ENCODE measurements at regions not wholly inside any gene's neighbourhood (a gene's known extent, or its start where the extent isn't known, plus 50 kb on each side); places are given as distances from the start of the nearest gene placed in this dataset.

DNA sequence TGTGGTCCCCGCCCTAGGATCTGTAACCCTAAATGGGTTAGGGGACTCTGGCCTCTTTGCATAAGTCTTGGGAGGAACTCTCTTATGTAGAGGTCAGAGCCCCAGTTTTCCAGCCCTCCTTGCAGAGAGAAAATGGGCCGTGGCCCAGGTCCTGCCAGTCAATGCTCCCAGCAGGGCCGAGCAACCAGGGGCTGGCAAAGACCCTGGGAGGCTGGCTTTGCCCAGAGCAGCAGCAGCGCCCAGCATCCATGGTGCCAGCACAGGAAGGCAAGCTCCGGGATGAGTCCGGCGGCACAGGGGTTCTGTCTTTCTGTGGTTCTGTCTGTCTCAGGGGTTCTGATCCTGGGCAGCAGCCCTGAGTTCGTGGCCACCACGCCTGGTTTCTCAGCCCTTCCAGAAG, 684.8 kb downstream of the BRD1 start:
- no peak for DNase-seq (ENCODE audit: low read depth in 2 of 2)

DNA sequence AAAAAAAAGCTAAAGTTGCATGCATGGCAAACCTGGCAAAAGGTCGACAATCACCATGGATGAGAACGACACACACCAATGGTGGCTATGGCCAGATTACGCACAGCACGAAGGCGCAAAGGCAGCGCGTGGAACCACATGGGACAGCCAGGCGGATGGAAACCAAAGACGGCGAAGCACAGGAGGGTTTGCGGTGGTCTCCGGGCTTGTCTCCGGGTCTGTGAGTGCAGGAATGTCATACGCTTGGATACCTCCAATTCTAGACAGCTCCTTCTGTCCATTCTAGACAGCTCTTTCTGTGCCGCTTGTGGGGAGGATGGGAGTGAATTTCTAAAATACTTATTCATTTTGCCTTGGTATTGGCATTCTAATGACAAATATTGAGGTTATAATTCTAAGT, 685.4 kb downstream of the BRD1 start:
- no peak for DNase-seq (ENCODE audit: low read depth in 2 of 2)

DNA sequence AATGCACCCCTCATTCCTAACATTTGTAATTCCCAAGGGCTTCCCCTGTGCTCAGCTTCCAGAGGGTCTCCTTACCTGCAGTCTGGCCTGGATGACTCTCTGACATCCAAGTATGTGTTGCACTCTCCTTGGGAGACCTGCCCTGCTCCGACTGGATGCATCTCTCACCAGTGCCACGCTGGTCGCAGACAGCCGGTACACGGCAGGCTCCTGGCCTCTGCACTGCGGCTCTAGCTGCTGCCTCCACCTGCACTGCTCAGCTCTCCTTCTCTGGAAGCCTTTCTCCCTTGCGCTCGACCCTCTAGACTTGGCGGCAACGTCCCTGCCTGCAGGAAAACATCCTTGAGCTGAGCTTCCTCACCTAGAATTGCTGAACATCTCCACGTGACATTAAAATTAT, 685.9 kb downstream of the BRD1 start:
- DNase-seq (ENCODE audit: low read depth in 2 of 2), result no peak

DNA sequence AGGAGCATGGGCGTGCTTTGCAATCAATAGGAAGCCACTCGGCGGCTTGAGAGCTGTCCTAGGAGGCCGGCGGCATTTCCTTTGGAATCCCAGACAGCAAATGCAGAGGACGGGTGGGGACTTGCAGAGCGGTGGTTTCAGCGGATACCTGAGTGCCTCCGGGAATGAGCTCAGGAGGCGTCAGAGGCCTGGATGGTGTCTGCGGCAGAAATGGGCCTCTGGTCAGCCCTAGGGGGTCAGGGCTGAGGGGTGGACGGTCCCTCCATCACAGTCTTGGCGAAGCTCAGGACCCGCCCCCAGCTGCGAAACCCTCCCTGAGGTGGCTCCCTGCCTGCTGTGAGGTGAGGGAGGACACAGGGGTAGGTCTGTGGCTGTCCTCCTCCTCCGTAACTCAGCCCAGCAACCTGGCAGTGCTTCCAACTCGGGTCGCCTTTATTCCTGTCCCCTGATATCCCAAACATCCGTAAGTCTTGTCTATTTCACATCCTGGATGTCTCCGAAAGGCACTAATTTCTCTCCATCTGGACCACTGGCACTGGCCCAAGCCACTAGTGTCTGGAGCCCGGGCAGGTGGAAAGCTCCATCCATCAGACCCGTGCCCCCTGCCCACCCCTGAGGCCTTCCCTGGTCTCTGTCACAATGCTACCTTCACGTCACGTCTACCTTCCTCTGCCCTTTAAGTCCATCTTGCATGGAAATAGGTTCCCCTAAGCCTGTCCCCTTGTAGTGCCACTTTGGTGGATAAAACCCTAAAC, 686.6 kb downstream of the BRD1 start:
- DNase-seq (ENCODE audit: low read depth in 2 of 2), result no peak

DNA sequence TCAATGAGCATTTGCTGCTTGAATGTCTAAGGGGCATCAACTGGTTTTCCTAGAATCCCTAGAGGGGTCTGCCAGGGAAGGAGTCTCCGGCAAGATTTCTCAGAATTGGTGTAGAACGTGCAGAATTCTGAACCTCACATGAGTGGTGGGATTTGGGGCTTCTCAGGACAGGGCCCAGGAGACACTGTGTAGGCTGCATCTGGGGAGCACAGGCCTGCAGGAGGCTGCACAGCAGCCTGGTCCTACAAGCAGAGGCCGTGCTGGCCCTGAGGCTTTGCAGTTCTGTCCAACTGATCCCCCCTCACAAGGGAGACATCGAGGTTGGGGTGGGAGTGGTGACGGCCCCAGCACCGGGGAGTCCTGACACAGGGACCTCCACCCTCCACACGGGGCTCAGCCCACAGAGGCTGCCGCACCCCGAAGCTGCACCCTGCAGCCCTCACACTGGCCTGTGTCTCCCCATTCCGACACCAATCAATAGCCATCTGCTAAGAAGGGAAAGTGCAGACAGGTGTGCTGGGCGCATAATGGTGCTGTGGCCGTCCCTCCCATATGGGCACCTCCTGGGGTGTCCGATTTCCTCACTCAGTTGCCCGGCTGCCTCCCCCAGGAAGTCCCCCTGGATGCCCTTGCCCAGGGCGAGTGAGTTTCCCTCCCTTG, 688.1 kb downstream of the BRD1 start:
- DNase-seq (ENCODE audit: low read depth in 2 of 2), result no peak

DNA sequence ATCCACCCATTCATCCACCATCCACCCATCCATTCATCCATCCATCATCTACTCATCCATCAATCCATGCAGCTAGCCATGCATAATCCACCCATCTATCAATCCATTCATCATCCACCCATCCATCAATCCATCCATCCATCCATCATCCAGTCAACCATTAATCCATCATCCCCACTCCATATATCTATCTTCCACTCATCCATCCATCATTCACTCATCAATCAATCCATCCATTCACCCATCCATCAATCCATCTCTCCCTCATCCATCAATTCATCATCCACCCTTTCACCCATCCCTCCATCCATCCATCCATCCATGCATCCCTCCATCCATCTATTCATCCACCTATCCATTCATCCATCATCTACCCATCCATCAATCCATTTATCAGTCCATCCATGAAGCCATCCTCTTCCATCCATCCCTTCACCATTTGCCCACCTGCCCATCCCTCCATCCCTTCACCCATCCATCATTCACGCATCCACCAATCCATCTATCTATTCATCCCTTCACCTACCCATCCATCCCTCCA, 689.4 kb downstream of the BRD1 start:
- DNase-seq (ENCODE audit: low read depth in 2 of 2), result no peak

DNA sequence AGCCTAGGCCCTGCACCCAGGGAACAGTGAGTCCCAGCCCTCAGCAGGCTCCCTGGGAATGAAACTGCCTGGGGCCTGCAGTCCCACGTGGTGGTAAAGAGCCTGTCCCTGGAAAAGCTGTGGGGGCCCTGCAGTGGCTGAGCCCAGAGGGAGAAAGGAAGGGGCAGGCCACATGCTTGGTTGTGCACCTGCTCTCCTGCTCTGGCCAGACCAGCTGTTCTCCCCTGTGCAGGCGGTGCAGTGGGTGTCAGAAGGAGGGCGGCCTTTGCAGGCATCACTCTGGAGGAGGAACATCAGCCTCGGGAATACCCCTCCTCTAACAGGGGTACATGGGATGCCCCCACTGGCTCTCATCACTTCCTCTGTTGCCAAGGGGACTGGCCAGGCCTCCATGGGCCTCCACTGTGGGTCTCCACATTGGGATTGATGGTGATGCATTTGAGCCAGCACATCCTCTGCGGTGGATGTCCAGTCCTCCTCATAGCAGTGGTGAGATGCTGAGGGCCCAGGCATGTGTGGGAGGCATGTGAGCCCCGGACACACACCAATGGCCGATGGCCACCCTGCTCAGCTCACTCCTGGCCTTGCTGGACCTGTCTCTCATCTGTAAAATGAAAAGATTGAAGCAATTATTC, 690.4 kb downstream of the BRD1 start:
- DNase-seq (ENCODE audit: low read depth in 2 of 2), result no peak

DNA sequence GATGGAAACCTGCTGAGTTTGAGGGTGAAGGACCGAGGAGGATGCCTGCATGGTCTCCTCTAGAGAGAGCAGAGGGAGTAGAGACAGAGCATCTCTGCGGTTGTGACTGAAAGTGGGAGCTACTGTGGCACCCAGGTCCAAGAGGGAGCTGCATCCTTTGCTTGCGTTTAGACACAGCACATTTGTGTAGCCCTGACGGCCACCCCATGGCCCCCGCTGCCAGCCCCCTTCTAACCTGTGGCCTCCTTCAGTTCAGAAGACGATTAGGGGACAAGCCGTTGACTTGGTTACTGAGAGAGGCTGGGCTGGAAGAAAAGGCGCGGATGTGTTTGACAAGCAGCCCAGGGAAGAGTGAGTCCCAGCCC, 690.9 kb downstream of the BRD1 start:
- DNase-seq (ENCODE audit: low read depth in 2 of 2), result no peak

DNA sequence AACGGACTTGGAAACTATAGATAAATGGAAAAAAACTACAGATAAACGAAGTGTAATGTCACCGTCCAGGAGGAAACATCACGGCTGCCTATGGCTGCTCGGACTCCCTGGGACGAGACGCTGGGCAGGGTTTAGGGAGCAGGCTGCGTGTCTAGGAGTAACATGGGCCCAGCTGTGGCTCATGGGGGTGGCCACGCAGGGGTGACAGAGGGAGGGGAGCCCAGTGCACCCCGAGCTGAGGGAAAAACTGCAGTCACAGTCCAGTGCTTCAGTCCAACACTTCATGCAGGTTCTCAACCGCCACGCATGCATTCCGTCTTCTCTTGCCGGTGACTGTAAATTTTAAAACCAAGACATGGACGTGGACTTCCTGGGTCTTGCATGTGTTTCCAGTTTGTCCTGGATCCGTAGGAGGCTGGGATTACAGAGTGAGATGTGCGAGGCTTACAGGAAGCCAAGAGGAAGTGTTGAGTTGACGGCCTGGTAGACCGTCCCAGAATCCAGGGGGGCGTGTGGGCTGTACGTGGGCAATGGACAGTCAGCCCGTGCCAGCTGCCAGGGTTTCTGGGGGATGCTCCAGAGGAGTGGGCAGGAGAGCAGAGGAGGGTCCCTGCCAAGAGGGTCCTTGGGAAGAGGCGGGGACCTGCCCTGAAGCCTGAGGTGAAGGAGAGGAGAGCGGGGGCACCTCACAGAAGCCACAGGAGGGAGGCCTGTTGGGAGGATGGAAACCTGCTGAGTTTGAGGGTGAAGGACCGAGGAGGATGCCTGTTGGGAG, 691.4 kb downstream of the BRD1 start:
- no peak for DNase-seq (ENCODE audit: low read depth in 2 of 2)

DNA sequence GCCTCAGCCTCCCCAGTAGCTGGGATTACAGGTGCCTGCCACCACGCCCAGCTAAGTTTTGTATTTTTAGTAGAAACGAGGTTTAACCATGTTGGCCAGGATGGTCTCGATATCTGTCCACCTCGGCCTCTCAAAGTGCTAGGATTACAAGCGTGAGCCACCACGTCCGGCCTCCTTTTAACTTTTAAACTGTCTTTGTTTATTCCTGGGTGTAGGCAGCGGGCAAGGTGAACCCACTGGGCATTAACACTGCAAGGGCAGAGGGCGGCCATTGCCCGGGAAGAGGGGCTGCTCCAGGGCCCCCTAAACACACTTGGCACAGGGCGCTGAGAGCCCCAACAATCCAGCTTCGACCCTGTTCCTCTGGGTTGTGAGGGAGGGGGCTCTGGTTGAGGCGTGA, 693.6 kb downstream of the BRD1 start:
- DNase-seq (ENCODE audit: low read depth in 2 of 2), result no peak

DNA sequence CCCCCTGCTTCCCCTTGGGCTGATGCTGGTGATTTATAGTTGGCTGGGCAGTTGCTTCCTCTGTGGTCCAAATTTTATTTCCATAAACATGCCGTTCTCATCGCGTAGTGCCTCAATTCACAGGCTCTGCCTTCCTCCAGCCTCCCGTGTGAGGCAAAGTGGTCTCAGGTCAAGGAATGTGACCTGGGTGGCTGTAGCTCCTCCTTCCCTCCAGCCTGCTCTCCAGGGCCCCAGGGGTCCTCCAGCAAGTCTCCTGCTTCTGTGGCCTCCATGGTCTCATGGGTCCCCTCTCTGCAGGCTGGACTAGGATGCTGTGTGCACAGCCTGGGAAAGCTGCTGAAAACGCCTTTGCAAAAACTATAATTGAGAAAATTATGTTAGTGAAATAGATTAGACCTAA, 694.1 kb downstream of the BRD1 start:
- no peak for DNase-seq (ENCODE audit: low read depth in 2 of 2)

DNA sequence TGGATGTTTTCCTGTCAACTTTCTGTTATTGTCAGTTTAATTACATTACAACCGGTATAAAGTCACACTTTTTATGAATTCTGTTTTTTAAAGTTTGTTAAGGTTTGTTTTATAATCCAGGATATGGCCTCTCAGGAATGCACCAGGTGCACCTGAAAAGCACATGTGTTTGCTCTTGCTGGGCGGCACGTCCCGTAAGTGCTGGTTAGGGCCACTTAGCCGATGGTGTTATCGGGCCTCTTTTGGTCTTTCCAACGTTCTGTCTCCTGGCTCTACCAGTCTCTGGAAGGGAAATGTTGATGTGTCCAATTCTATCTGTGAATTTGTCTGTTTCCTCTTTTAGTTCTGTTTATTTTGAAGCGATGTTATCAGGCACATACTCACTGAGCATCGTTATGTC, 695.7 kb downstream of the BRD1 start:
- DNase-seq (ENCODE audit: low read depth in 2 of 2), result no peak

DNA sequence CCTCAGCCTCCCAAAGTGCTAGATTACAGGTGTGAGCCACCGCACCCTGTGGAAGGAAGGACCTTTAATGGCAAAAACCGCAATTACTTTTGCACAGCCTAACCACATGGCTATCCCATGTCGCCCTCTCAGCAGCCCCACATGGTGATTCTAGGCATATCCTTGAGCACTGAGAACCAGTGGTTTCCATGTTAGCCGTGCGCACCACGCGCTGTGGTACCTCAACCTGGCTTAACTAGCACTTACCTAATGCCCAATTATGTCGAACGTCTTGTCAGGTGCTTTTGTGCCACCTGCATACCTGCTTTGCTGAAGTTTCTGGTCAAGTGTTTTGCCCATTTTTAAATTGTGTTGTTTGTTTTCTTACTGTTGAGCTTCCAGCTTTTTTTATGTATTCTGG, 697.9 kb downstream of the BRD1 start:
- no peak for DNase-seq (ENCODE audit: low read depth in 2 of 2)

DNA sequence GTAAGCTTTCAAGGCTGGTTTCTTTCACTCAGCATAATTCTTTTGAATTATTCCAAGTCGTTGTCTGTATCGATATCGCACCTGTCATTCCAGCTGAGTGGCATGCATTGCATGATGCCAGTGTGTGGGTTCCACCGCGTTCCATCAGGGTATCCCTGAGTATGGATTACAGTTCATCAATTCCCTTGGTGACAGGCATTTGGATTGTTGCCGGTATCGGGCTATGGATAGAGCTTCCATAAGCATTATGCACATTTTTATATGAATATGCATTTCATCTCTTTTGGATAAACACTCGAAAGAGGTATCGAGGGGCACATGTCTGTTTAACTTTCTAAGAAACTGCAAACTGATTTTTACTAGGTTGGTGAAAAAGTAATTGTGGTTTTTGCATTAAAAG, 698.8 kb downstream of the BRD1 start:
- no peak for DNase-seq (ENCODE audit: low read depth in 2 of 2)

DNA sequence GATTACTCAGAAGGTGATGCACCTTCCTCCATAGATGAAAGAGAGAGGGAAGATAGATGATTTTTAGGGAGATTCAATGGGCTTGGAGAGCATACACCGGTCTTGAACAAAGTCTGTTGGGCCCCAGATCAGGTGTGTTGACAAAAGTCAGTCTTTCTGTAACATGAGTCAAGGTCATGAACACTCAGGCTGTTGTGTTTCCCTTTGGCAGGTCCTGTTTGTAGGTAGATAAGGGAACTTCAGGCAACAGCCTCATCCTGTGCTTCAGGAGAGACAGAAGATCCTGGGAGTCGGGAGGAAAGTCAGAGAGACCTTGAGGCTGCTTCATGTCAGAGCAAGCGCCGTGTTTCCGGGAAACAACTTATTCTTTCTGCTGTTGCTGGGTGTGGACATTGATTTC, 703.1 kb downstream of the BRD1 start:
- no peak for DNase-seq (ENCODE audit: low read depth in 2 of 2)

DNA sequence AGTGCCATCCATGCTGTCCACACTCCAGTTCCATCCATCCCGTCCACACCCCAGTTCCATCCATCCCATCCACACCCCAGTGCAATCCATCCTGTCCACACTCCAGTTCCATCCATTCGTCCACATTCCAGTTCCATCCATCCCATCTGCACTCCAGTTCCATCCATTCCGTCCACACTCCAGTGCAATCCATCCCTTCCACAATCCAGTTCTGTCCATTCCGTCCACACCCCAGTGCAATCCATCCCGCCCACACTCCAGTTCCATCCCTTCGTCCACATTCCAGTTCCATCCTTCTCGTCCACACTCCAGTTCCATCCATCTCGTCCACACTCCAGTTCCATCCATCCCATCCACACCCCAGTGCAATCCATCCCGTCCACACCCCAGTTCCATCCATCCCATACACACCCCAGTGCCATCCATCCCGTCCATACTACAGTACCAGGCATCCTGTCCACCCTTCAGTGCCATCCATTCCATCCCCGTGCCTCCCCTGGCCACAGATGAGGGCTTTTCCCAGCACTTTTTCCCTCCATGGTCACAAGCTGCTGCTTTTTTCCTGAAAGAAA, 704.0 kb downstream of the BRD1 start:
- DNase-seq (ENCODE audit: low read depth in 2 of 2), result no peak

DNA sequence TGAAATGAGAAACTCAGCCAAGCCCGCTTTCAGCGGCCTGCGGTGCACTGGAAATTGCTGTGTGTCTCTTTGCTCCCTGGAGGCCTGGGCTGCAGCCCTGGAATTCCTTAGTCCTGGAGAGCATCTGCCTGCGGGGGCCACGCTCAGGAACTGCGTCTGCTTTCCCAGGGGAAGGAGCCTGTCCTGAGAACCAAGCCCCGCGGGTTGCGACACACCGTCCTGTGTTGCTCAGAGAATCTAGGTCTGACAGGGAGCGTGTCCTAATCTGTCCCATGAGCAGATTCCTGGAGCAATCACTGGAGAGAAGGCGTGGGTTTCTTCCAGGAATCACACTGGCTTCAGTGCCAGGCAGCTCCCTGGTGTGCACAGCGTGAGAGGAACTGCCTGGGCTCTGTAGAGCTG, 708.1 kb downstream of the BRD1 start:
- no peak for DNase-seq (ENCODE audit: low read depth in 2 of 2)

DNA sequence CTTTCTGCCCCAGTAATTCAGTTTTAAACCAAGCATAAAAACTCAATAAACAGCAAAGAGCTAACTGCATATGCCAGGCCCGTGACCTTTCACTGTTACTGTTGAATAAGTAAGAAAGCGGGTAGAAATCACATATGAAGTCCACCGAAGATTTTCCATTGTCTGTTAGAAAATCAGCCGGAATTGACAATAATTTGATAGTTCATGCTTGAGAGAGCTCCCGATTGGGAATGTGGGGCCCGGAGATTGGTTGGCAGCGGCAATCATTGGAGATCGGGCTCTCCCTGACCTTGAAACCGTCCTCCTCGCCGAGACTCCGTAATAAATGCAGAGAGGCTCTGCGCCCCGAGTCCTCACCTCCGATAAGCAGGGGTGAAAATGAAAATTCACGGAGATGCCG, 709.6 kb downstream of the BRD1 start:
- no peak for DNase-seq (ENCODE audit: low read depth in 2 of 2)

DNA sequence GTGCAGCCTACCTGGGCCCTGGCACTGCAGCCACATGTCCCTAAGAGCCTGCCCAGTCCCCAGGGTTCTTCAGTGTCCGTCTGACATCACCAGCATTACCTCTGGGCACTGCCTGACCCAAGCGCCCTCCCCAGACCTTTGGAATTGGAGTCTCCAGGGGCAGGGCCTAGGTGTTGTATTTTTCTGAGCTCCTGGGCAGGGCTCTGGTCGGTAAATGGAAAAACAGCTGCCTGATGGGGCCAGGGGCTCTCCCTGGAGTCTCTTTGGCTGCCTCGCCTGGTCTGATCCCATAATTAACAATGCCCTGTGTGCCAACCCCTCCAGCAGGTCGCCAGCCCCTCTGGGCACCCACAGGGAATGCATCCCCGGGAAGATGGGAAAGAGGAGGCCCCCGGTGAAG, 710.2 kb downstream of the BRD1 start:
- DNase-seq (ENCODE audit: low read depth in 2 of 2), result no peak

DNA sequence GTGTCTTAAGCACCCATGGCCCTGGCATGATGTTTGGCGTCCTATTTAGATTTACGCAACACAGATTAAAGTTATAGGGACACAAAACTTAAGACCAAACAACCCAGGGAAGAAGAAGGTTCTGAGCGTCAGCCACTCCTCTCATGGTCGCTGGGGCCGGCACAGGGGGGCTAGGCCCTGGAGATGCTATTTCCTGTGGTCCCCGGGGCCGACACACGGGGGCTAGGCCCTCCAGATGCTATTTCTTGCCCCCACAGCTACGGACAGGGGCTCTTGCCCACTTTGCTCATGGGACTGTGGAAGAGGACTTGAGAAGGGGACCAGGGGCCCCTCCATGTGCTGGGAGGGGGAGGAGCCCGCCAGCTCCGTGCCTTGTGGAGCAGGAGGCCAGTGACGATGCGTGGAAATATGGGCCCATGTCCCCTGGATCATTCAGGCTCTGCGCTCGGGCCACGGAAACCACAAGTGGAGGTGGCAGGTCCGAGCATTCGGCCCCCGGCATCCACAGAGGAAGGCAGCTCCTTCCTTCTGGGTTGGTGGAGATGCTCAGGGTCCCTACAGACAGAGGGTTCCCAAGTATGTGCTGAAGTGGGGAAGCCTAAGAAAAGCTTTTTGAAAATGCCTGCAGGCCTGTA, 711.1 kb downstream of the BRD1 start:
- no peak for DNase-seq (ENCODE audit: low read depth in 2 of 2)

DNA sequence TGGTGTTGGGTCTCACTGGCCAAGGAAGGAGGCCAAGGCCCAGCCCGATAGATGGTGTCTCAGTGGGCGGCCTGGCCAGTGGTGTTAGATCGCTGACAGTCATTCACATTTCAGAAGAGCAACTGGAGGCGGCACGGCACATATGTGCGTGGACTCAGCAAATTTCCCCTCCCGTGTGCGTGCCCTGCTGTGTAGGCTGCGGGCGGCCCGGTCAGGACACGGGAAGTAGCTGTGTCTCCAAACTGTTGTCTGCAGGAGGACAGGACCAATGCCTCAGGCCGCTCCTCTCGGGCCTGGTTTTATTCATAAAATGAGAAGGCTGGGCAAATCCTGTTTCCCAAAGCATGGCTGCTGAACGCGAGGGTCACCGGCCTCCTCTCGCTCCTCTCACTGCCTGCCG, 711.7 kb downstream of the BRD1 start:
- no peak for DNase-seq (ENCODE audit: low read depth in 2 of 2)

DNA sequence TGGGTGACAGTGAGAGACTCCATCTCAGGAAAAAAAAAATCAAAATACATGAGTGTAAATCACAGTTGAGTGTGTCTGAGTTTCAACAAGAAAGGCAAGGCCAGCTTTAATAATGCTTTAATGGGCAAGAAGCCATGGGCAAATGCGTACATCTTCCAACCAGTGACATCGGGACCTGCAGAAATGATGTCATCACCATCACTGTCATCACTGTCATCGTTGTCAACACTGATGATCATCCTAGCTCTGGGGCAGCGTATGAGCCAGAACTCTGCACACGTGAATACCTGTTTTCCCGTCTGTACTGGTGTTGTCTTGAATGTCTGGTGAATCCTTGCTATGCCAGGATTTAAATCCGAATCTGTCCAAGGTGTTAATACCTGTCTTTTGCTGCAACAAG, 712.5 kb downstream of the BRD1 start:
- no peak for DNase-seq (ENCODE audit: low read depth in 2 of 2)
